ENCODE measurements at regions not wholly inside any gene's neighbourhood (a gene's known extent, or its start where the extent isn't known, plus 50 kb on each side); places are given as distances from the start of the nearest gene placed in this dataset.

DNA sequence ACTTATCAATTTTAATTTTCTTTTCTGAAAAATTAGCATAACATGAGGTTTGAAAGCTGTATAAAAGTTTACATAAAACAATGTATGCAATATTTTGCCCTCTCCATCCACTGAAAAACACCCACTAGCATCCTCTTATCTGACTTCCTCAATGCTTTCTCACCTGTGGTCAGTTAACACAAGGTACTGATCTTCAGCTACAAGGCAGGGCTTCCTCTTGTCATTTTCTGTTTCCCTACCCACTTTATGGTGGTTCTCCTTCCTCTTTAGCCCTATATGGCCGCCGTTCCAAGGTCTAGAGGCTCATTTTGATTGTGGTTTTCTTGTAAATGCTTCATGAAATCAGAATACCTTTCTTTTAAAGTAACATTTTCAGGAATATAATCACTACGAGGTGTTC is 618.6 kb upstream of the CPEB2 start:
- H3K4me1 Mint-ChIP-seq (ENCODE audit: unreplicated experiment) = peaks cover 14% of the 10 kb centered on the region
- TF ChIP-seq, protein P1, sequence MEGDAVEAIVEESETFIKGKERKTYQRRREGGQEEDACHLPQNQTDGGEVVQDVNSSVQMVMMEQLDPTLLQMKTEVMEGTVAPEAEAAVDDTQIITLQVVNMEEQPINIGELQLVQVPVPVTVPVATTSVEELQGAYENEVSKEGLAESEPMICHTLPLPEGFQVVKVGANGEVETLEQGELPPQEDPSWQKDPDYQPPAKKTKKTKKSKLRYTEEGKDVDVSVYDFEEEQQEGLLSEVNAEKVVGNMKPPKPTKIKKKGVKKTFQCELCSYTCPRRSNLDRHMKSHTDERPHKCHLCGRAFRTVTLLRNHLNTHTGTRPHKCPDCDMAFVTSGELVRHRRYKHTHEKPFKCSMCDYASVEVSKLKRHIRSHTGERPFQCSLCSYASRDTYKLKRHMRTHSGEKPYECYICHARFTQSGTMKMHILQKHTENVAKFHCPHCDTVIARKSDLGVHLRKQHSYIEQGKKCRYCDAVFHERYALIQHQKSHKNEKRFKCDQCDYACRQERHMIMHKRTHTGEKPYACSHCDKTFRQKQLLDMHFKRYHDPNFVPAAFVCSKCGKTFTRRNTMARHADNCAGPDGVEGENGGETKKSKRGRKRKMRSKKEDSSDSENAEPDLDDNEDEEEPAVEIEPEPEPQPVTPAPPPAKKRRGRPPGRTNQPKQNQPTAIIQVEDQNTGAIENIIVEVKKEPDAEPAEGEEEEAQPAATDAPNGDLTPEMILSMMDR (IDR thresholded peaks at IDR 0.05; ENCODE audit: unreplicated experiment) = no peak
- no peaks in the 10 kb centered on the region for H3K36me3 Mint-ChIP-seq (ENCODE audit: low read depth, unreplicated experiment)
- no peak for DNase-seq (ENCODE audit: low spot score)
- H3K4me3 Mint-ChIP-seq (ENCODE audit: unreplicated experiment) = no peak overlapping the region
- H3K9me3 Mint-ChIP-seq (ENCODE audit: unreplicated experiment) = no peaks in the 10 kb centered on the region
- H3K27ac Mint-ChIP-seq (ENCODE audit: unreplicated experiment) = no peak overlapping the region
- no peaks in the 10 kb centered on the region for H3K27me3 Mint-ChIP-seq (ENCODE audit: unreplicated experiment)

DNA sequence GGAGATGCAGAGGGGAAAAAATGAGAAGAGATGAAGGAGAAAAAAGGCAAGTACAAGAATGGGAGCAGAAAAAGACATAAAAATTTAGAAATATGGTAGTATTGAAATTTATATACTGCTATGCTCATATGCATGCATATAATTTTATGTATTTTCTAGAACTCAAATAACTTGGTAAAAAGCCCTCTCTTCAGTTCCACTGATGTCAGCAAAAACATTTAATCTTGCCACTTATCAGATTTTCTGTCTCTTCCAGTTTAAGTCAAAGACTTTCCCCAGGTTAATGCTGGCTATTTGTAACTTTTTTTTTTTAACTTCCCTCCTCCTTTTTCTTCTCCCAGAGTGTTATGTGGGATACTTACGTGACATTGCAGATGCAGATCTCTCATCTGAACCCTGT is 617.5 kb upstream of the CPEB2 start:
- Mint-ChIP-seq H3K36me3 (ENCODE audit: low read depth, unreplicated experiment) (no peaks in the 10 kb centered on the region), H3K27me3 (ENCODE audit: unreplicated experiment) (no peaks in the 10 kb centered on the region), H3K4me3 (ENCODE audit: unreplicated experiment) (no peak overlapping the region), H3K9me3 (ENCODE audit: unreplicated experiment) (no peaks in the 10 kb centered on the region), H3K27ac (ENCODE audit: unreplicated experiment) (no peak overlapping the region), H3K4me1 (ENCODE audit: unreplicated experiment) (peaks cover 14% of the 10 kb centered on the region)
- TF ChIP-seq, protein P1 (IDR thresholded peaks at IDR 0.05; ENCODE audit: unreplicated experiment) = no peak
- no peak for DNase-seq (ENCODE audit: low spot score)

DNA sequence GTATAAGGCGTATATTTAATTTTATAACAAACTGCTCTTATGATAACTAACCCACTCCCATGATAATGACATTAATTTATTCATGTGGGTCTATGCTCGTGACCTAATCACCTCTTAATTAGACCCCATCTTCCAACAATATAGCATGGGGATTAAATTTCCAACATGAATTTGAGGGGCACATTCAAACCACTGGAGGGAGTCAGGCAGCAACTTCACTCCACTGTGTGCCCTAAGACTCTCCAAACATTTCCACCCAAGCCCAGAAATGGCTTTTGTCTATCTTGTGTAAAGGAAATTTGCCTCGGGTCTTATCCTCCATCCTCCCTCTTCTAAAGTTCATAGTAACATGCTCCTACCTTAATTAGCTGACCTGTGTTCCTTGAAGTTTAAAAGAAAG is 616.1 kb upstream of the CPEB2 start:
- H3K9me3 Mint-ChIP-seq (ENCODE audit: unreplicated experiment) = no peaks in the 10 kb centered on the region
- TF ChIP-seq, protein P1 (IDR thresholded peaks at IDR 0.05; ENCODE audit: unreplicated experiment) = no peak
- H3K36me3 Mint-ChIP-seq (ENCODE audit: low read depth, unreplicated experiment) = no peaks in the 10 kb centered on the region
- peaks cover 14% of the 10 kb centered on the region for H3K4me1 Mint-ChIP-seq (ENCODE audit: unreplicated experiment)
- no peaks in the 10 kb centered on the region for H3K27me3 Mint-ChIP-seq (ENCODE audit: unreplicated experiment)
- DNase-seq (ENCODE audit: low spot score) = no peak
- no peak overlapping the region for H3K4me3 Mint-ChIP-seq (ENCODE audit: unreplicated experiment)
- H3K27ac Mint-ChIP-seq (ENCODE audit: unreplicated experiment) = no peak overlapping the region

DNA sequence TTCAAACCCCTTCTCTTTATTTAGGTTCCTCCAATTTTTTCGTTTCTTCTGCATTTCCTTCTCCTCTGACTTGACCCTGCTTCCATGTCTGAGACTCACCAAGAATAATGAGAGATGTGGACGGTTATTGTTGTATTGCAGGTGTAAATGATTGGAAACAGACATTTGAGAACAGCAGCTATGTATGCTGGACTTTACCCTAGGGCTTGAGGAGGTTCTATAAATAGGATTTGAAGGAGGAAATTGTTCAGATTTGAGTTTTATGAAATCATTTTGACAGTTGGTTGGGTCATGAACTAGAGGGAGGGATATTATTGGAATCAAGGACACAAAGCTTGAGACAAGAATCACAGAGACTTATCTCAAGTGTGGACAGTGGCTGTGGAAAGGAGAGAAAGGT is 614.6 kb upstream of the CPEB2 start:
- TF ChIP-seq, protein P1 (IDR thresholded peaks at IDR 0.05; ENCODE audit: unreplicated experiment) = no peak
- no peak for DNase-seq (ENCODE audit: low spot score)
- H3K27ac Mint-ChIP-seq (ENCODE audit: unreplicated experiment) = no peak overlapping the region
- no peaks in the 10 kb centered on the region for H3K27me3 Mint-ChIP-seq (ENCODE audit: unreplicated experiment)
- H3K4me1 Mint-ChIP-seq (ENCODE audit: unreplicated experiment) = peaks cover 16% of the 10 kb centered on the region
- no peaks in the 10 kb centered on the region for H3K9me3 Mint-ChIP-seq (ENCODE audit: unreplicated experiment)
- H3K4me3 Mint-ChIP-seq (ENCODE audit: unreplicated experiment) = no peak overlapping the region
- H3K36me3 Mint-ChIP-seq (ENCODE audit: low read depth, unreplicated experiment) = no peaks in the 10 kb centered on the region

DNA sequence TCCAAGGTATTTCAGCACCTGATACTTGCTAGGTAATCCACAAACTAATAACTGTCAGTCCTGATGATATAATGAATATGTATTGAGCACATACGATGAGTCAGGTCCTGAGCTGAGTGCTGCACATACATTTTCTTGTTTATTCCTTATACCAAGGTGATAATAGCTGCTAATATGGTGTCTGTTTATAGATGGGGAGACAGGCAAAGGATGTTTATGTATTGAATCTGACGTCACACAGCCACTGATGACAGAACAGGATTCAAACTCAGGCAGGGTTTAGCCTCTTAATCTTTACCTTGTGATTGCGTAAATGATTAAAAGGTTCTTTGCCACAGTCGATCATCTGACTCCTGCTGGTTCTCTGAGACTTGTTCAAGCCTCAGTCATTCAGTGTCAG is 609.9 kb upstream of the CPEB2 start:
- DNase-seq (ENCODE audit: low spot score) = no peak
- no peak overlapping the region for H3K4me3 Mint-ChIP-seq (ENCODE audit: unreplicated experiment)
- H3K36me3 Mint-ChIP-seq (ENCODE audit: low read depth, unreplicated experiment) = no peaks in the 10 kb centered on the region
- H3K27ac Mint-ChIP-seq (ENCODE audit: unreplicated experiment) = no peak overlapping the region
- TF ChIP-seq, protein P1 (IDR thresholded peaks at IDR 0.05; ENCODE audit: unreplicated experiment) = no peak
- H3K9me3 Mint-ChIP-seq (ENCODE audit: unreplicated experiment) = no peaks in the 10 kb centered on the region
- H3K27me3 Mint-ChIP-seq (ENCODE audit: unreplicated experiment) = no peaks in the 10 kb centered on the region
- H3K4me1 Mint-ChIP-seq (ENCODE audit: unreplicated experiment) = peaks cover 5% of the 10 kb centered on the region
